Islet precursor cell (in vitro differentiated cells): ENCODE measurements at regions not wholly inside any gene's neighbourhood (a gene's known extent, or its start where the extent isn't known, plus 50 kb on each side); places are given as distances from the start of the nearest gene placed in this dataset.
"Not testable (repeated sequence)": the region's sequence is repeated elsewhere in the genome, so short reads cannot be mapped to it uniquely, and the experiment has no call there.

Source experiments
- DNase-seq: peaks from one replicate; pipeline ENCODE4 v3.0.0-alpha.2; 2018

GRCh38 chr19:7400815-7401214 lies 52.1 kb downstream of the ARHGEF18 start:
- DNase-seq = no peak

DNA sequence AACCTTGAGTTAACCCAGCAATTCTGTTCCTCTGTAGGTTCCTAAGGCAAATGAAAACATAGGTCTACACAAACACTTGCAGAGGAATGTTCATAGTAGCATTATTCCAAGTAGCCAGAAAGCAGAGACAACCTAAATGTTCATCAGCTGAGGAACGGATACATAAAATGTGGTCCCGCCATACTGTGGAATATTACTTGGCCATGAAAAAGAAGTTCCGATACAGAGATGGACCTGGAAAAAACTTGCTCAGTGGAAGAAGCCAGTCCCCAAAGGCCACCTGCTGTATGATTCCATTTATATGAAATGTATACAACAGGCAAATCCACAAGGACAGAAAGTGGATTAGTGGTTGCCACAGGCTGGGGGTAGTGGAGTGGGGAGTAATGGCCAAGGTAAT lies 53.0 kb downstream of the ARHGEF18 start:
- no peak for DNase-seq

DNA sequence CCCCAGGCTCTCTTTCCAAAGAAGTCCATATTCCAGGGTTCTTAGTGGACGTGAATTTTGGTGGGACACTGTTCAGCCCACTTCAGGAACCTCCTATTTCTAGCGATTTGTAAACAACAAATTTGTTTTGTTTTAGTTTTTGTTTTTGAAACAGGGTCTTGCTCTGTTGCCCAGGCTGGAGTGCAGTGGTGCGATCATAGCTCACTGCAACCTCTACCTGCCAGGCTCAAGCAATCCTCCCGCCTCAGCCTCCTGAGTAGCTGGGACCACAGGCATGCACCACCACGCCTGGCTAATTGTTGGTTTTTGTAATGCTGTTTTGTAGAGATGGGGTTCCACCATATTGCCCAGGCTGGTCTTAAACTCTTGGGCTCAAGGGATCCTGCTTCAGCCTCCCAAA lies 56.7 kb downstream of the ARHGEF18 start:
- not testable (repeated sequence) for DNase-seq

DNA sequence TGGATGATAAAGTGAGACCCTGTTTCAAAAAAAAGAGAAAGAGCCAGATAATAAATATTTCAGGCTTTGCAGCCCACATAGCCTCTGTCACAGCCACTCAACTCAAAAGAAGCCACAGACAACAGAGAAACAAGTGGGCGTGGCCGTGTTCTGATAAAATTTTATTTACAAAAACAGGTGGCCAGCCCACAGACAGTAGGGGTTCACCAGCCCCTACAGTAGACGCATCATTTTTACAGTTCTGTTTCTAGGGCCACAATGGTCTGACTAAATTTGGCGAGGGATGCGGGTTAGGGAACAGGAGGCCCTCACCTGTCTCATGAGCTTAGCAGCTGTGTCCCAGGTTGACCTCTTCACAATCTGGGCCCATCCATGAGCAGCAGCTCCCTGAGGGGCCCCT lies 59.5 kb downstream of the ARHGEF18 start:
- DNase-seq = no peak

DNA sequence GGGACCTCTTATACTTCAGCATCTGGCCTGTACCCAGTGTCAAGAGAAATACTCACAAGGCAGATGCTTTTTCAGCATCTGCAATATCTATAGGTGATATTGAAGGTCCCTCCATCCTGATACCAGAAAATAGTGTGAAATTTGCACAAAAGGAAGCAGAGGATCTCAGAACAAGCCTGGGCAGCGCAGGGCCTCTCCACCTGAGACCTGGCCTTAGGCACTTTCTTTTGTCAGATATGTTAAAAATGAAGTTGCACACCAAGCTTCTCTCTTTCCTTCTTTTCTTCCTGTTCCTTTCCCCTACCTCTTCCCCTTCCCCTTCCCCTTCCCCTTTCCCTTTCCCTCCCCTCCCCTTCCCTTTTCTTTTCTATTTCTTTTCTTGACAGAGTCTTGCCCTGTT lies 62.2 kb downstream of the ARHGEF18 start:
- no peak for DNase-seq

- DNase-seq = no peak
Measured at GRCh38 chr19:7413629-7414028, 64.9 kb downstream of the ARHGEF18 start.

GRCh38 chr19:7415163-7415856 lies 66.6 kb downstream of the ARHGEF18 start:
- DNase-seq = no peak

- no peak for DNase-seq
Measured at GRCh38 chr19:7415857-7416371, 67.2 kb downstream of the ARHGEF18 start.

- DNase-seq = peak; percentile 82
Measured at GRCh38 chr19:7417671-7418324, 69.1 kb downstream of the ARHGEF18 start.

DNA sequence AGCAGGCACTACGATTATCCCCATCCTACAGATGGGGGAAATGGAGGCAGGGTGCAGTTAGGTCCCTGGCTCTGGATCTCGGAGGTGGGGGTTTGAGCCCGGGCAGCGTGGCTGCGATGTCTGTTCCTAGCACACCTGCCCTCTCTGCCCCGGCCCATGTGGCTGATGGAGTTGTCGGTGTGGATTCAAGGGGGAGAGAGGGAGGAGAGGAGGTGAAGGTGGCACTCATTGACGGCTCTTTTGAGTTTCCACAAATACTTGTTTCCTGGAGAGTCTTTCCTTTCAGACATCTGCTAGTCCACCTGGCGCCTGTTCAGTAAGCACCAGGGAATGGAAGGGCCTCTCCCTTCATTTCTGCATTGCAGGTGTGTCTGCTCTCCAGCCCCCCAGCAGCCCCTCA lies 69.9 kb downstream of the ARHGEF18 start:
- no peak for DNase-seq

- DNase-seq = no peak
Measured at GRCh38 chr19:7419153-7419552, 69.7 kb downstream of the PEX11G start.

DNA sequence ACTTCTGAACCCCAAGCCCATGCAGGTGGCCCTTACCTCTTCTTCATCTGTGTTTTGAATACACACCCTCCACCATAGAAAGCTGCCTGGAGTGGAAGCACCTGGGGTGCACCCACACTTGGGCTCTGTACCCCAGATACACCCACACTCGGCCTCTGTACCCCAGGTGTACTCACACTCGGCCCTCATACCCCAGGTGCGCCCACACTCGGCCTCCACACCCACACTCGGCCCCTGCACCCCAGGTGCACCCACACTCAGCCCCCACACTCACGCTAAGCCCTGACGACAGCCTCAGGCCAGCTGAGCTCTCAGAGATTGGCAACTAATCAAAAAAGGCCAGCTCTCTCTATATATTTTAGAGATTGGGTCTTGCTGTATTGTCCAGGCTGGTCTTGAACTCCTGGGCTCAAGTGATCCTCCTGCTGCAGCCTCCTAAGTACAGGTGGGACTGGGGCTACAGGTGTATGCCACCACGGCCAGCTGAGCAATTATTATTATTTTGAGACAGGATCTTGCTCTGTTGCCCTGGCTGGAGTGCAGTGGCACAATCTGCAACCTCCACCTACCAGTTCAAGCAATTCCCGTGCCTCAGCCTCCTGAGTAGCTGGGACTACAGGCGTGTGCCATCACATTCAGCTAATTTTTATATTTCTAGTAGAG lies 68.9 kb downstream of the PEX11G start:
- no peak for DNase-seq

DNA sequence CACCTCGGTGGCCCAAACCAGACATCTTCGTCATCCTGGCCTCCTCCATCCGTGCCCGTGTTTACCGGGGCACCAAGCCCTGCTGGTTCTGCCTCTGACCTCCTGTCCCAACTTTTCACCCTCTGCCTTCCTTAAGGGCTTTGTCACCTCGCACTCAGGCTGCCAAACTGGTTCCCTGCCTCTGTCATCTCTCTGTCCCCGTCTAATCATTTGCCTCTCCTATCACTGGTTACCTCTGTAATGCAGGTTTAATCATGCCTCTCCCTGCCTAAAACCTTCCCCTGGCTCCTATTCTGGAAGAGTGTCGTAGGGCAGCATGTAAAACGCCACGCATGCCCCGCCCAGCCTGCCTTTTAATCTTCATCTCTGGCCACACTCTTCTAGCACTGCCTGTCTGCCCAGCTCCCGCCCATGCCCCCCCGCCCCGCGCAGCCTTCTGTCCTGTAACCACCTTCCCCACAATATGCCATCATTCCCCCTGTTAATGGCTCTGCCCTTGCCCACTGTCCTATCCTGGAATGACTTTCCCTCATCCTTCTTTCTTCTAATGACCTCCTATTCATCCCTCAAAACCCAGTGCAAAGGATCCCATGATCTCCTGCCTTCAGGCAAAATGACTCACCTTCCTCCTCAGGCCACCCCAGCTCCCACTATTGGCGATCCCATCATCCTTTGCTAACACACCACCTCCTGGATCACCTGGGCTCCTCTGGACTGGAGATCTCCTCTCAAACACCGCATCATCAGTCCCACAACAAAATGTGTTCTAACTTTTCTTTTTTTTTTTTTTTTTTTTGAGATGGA lies 66.7 kb downstream of the PEX11G start:
- peak; percentile 84 for DNase-seq
